Esophagus squamous epithelium (tissue), 4 donors: ENCODE measurements at regions not wholly inside any gene's neighbourhood (a gene's known extent, or its start where the extent isn't known, plus 50 kb on each side); places are given as distances from the start of the nearest gene placed in this dataset.

Experiments
- POLR2A ChIP-seq, 4 donors: fragments of 450-650 bp; IDR thresholded peaks; one replicate each; pipeline ENCODE4 v1.6.1; 2017; ENCODE audit warnings: antibody characterized with exemption in 4 of 4, mild to moderate bottlenecking in 4 of 4, moderate library complexity in 3 of 4
- TF ChIP-seq, protein P1 (sequence below), 6 experiments: fragments of 450-650 bp in 4 of 6; fragments of 200-600 bp in 2 of 6; sonication (generic) in 2 of 6; IDR thresholded peaks; one replicate each; pipeline ENCODE4 v1.5.1; 2016 to 2019; ENCODE audit warnings: antibody characterized with exemption in 6 of 6, mild to moderate bottlenecking in 4 of 6, moderate library complexity in 4 of 6

DNA sequence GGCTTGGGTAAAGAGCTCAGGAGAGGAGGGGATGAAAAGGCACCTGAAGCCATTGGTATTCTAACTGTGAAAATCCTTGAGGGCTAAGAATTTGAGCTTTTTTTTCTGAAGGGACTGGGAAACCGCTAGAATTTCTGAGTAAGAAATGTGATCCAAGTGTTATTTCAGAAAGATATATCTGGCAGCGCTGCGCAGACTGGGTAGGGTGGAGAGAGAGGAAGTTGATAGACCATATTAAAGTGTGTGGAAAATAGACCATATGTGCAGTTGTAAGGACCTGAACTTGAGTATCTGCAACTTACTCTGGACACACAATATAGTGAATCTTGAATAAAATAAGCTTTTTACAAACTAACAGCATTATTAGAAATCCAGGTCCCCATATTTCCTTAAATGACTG, 427.4 kb downstream of the NDFIP2 start:
- TF ChIP-seq, protein P1, sequence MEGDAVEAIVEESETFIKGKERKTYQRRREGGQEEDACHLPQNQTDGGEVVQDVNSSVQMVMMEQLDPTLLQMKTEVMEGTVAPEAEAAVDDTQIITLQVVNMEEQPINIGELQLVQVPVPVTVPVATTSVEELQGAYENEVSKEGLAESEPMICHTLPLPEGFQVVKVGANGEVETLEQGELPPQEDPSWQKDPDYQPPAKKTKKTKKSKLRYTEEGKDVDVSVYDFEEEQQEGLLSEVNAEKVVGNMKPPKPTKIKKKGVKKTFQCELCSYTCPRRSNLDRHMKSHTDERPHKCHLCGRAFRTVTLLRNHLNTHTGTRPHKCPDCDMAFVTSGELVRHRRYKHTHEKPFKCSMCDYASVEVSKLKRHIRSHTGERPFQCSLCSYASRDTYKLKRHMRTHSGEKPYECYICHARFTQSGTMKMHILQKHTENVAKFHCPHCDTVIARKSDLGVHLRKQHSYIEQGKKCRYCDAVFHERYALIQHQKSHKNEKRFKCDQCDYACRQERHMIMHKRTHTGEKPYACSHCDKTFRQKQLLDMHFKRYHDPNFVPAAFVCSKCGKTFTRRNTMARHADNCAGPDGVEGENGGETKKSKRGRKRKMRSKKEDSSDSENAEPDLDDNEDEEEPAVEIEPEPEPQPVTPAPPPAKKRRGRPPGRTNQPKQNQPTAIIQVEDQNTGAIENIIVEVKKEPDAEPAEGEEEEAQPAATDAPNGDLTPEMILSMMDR (IDR thresholded peaks at IDR 0.05), result no peak
- no peak for TF ChIP-seq POLR2A (IDR thresholded peaks at IDR 0.05)
